Fibroblast of the aortic adventitia (primary cell): ENCODE measurements at regions not wholly inside any gene's neighbourhood (a gene's known extent, or its start where the extent isn't known, plus 50 kb on each side); places are given as distances from the start of the nearest gene placed in this dataset.
A peak's percentile ranks its signal among the peaks of the same experiment; 100 is the strongest.

Experiments
- DNase-seq: peaks from one replicate; pipeline ENCODE4 v3.0.0-alpha.2; 2010; ENCODE audit warnings: low read depth
- H3K4me3 ChIP-seq: 2 replicates; pipeline ENCODE4 v1.5.1; 2011; ENCODE audit warnings: low read depth, mild to moderate bottlenecking, control low read depth, low read length, moderate library complexity
- TF ChIP-seq, protein P1 (sequence below): IDR thresholded peaks from 2 replicates; pipeline ENCODE4 v1.5.1; 2011; ENCODE audit warnings: mild to moderate bottlenecking, low read length, control low read depth, inconsistent platforms; ENCODE audit not compliant: insufficient read depth

DNA sequence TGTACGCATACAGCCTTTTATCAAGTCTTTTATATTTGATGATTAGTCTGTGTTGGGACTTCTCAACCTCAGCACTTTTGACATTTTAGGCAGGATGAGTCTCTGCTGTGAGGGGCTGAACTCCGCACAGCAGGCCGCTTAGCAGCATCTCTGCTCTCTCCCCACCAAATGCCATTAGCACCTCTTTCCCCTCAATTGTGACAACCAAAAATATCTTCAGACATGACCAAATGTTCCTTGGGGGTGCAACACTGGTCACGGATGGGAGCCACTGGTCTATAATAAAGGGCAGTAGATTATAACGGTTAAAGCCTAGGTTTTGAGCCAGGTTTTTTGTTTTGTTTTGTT lies 109.7 kb upstream of the LRIG1 start:
- TF ChIP-seq, protein P1, sequence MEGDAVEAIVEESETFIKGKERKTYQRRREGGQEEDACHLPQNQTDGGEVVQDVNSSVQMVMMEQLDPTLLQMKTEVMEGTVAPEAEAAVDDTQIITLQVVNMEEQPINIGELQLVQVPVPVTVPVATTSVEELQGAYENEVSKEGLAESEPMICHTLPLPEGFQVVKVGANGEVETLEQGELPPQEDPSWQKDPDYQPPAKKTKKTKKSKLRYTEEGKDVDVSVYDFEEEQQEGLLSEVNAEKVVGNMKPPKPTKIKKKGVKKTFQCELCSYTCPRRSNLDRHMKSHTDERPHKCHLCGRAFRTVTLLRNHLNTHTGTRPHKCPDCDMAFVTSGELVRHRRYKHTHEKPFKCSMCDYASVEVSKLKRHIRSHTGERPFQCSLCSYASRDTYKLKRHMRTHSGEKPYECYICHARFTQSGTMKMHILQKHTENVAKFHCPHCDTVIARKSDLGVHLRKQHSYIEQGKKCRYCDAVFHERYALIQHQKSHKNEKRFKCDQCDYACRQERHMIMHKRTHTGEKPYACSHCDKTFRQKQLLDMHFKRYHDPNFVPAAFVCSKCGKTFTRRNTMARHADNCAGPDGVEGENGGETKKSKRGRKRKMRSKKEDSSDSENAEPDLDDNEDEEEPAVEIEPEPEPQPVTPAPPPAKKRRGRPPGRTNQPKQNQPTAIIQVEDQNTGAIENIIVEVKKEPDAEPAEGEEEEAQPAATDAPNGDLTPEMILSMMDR = no peak

DNA sequence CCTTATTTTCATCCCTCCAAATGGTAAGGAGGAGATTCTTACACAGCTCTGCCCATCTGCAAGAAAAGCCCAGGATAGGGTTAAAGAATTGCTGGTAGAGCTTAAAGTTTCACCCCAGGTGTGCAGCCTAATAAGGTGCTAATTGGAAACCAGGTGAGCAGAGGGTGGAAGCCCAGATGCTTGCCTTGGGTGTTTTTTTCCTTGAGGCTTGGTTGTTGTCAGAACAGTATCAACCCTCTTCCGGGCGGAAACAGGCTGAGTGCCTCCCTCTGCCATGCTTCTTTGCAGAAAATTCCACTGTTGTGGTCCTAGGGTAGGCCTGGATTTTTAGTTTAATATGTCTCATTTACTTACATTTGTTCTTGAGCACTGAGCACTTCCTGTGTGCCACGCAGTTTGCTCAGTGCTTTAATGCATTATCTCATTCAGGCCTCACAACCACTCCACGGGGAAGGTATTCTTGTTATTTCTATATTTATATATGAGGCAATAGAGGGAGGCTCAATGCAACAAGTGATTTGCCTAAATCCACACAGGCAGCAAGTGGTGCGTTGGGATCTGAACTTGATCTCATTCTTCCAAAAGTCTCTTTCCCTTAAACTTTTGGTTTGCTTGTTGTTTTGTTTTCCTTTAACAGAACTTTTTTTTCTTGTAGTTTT lies 115.0 kb upstream of the LRIG1 start:
- TF ChIP-seq, protein P1 = no peak
- no peak for DNase-seq
- no peak overlapping the region for H3K4me3 ChIP-seq

More for the DNA sequence above, 109.7 kb upstream of the LRIG1 start:
- DNase-seq = no peak
- no peak overlapping the region for H3K4me3 ChIP-seq

DNA sequence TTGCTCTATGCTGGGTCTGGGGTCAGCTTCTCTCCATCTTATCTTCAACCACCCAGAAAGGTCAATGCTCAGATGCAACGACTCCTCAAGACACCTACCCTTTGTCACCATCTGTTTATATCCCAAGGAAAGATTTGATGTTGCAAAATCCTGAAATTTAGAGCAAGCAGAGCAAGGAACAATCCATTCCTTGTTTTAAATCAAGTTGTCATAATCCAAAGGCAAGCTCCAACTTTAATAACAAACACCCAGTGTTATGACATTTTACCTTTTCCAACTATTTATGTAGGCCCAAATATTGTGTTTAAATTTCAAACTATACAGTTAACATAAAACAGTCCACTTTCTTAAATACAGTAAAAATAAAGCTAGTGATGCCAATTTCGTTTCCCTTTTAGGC lies 116.5 kb upstream of the LRIG1 start:
- TF ChIP-seq, protein P1 = no peak
- no peak overlapping the region for H3K4me3 ChIP-seq
- DNase-seq = no peak

DNA sequence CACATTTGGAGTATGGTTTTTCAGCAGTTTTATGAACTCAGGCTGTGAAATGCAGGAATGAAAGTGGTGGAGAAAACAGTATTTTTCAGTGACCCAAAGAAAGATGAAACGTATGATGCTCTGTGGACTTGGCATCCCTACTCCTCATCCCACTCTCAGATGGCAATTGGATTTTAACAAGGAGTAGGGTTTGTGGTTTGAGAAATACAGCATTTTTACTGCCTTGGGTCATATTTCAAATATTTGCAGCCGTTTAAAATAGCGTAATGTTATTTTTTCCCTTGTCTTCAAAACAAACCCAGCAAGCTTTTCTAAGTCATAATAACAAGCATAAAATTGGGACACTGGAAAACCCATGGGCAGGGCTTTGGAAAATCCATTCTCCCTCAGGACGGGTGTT lies 117.2 kb upstream of the LRIG1 start:
- H3K4me3 ChIP-seq = no peak overlapping the region
- TF ChIP-seq, protein P1 = no peak
- DNase-seq = peak; percentile 25

DNA sequence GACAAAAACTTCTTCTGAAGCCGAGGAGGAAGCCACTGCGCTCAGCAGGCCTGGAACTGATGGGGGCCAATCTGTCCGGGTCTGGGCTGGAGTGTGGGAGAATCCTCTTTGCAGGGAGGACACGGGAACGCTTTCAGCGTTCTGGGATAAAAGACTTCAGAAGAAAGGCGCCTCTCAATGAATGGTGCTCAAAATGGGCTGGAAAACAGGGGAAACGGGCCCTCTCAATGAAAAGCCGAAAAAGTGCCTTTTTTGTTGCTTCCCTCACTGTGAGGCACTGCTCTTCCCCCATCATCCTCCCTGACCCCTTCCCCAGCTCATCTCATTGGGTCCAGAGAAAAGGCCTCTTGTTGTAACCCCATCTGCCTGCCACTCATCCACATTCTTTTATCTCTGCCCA lies 119.5 kb upstream of the LRIG1 start:
- H3K4me3 ChIP-seq = no peak overlapping the region
- DNase-seq = no peak
- TF ChIP-seq, protein P1 = no peak

- TF ChIP-seq, protein P1 = no peak
- DNase-seq = no peak
- H3K4me3 ChIP-seq = no peak overlapping the region
These were observed 122.1 kb upstream of the LRIG1 start for GRCh38 chr3:66622756-66623457.
